NCI-H510A (cell line): ENCODE measurements at regions not wholly inside any gene's neighbourhood (a gene's known extent, or its start where the extent isn't known, plus 50 kb on each side); places are given as distances from the start of the nearest gene placed in this dataset.

Source experiments
- DNase-seq: peaks from one replicate; lab custom pipeline; 2025; lab: John Stamatoyannopoulos, UW

DNA sequence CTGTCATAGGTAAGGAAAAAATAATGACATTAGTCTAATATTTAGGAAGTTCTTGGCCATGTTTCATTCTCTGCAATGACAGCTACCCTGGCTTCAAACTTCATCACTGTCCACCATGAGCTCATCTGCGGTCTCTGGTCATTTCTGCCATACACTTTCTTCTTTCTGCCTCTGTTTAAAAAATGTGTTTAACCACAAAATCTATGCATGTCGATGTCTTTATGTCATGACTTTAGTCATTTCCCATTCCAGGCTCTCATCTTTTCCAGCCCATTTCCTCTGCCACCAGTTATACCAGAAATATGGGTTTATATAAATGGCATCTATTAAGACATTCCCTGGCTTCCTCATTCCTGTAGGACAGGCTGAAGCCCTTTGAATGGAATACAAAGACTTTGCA, 68.5 kb upstream of the DUSP10 start:
- DNase-seq = no peak

DNA sequence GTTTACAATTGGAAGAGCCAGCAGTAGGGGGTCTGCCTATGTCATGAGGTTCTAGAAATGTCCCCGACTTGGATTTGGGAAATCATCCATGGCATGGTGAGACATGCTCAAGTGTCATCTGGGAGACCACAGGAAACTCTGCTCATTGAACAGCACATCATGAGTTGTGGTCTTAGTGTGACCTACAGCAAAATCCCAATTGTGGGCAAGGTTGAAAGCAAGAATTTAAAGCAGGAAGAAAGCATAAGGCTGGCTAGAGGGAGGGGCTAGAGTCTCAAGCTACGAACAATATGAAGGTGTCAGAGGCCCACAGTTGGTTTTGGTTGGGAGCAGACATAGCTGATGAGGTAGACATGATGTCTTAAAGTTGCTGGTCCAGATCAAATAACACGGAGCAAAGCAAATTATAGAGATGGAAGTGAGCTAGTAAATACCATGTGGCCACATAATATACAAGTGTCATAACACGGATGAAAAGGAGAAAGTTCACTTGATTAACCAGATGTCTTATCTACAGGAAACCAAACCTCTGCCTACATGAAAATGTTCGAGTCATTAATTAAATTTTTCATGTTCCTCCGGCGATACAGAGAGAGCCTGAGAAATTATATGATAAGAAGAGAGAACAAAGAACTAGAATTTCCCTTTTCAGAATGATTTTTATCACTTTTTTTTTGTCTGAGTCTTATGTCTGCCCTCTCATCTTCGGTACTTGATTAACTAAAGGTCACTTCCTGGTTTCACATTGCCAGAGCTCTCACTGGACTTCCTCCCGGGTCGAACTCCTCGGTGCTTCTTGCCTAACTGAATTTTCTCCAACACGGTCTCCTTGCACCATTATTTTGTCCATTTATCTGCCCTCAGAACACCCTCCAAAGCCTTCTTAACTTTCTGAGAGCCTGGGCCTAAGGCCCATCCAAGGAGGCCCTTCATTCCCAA, 67.5 kb upstream of the DUSP10 start:
- DNase-seq = no peak

- no peak for DNase-seq
Measured at GRCh38 chr1:221806984-221807383, 65.1 kb upstream of the DUSP10 start.

GRCh38 chr1:221806236-221806635, 64.3 kb upstream of the DUSP10 start:
- no peak for DNase-seq

GRCh38 chr1:221805121-221805520, 63.2 kb upstream of the DUSP10 start:
- DNase-seq = no peak

GRCh38 chr1:221804303-221804702, 62.4 kb upstream of the DUSP10 start:
- no peak for DNase-seq

- DNase-seq = no peak
Measured at GRCh38 chr1:221801773-221802516, 60.1 kb upstream of the DUSP10 start.

GRCh38 chr1:221801251-221801661, 59.4 kb upstream of the DUSP10 start:
- DNase-seq = no peak

DNA sequence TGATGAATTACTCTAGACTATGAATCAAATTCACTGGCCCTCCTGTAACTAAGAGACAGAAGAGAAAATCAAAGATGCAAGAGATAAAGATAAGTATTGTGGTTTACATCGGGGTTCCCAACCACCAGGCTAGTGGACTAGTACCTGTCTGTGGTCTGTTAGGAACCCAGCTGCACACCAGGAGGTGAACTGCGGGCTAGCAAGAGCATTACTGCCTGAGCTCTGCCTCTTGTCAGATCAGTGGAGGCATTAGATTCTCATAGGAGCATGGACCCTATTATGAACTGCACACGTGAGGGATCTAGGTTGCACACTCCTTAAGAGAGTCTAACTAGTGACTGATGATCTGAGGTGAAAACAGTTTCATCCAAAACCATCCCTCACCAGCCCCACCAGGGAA, 58.9 kb upstream of the DUSP10 start:
- DNase-seq = no peak

GRCh38 chr1:221797506-221797905, 55.6 kb upstream of the DUSP10 start:
- no peak for DNase-seq

GRCh38 chr1:221796700-221797099, 54.8 kb upstream of the DUSP10 start:
- no peak for DNase-seq

- no peak for DNase-seq
Measured at GRCh38 chr1:221795380-221795779, 53.5 kb upstream of the DUSP10 start.

GRCh38 chr1:221794935-221795334, 53.0 kb upstream of the DUSP10 start:
- DNase-seq = no peak

- no peak for DNase-seq
Measured at GRCh38 chr1:221794079-221794670, 52.3 kb upstream of the DUSP10 start.

DNA sequence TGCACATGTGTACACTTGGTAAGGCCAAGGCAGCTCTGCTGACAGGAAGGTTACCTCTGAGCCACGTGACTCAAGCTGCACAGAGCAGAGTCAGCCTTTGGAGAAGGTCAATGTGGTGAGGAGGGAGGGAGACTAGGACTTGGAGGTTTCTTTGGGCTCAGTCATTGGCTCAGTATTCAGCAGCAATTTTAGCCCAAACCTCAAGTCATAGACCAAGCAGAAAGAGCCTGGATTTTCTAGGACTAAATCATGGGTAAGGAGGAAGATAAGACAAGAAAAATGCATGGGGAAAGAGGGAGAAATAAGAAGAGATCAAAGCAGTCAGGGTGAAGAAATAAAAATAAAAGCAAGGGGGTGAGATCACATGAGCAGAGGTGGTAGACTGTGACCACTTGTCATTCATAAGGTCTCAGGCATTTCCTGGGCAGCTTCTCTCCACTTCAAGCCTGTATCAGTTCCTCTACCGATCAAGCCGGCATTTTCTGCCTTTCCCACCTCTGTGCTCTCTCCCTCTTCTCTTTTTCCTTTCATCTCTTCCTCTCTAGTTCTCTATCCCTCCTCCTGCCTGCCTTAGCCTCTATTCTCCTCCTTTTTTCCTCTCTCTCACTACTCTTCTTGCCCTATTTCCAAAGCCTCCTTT, 51.7 kb upstream of the DUSP10 start:
- DNase-seq = no peak

GRCh38 chr1:221791846-221792245, 50.0 kb upstream of the DUSP10 start:
- DNase-seq = no peak
